ENCODE measurements at regions not wholly inside any gene's neighbourhood (a gene's known extent, or its start where the extent isn't known, plus 50 kb on each side); places are given as distances from the start of the nearest gene placed in this dataset.

GRCh38 chr2:53230691-53231090 is 536.9 kb upstream of the CHAC2 start:
- Histone ChIP-seq H3K4me2 (ENCODE audit: low read depth, low read length) (no peak overlapping the region), H2AFZ (ENCODE audit: low read length) (no peak overlapping the region), H3K27ac (ENCODE audit: low read length) (no peak overlapping the region), H3F3A (ENCODE audit: insufficient read depth, low read length) (no peaks in the 10 kb centered on the region), H3K79me2 (ENCODE audit: low read length) (no peaks in the 10 kb centered on the region), H3K4me3 (ENCODE audit: low read length) (no peak overlapping the region), H3K27me3 (replicated peaks; ENCODE audit: insufficient read depth, low read length) (no peaks in the 10 kb centered on the region), H3K4me1 (ENCODE audit: low read length) (no peaks in the 10 kb centered on the region), H3K36me3 (replicated peaks; ENCODE audit: insufficient read depth, low read length) (no peaks in the 10 kb centered on the region), H3K9me3 (replicated peaks; ENCODE audit: insufficient read depth, low read length) (no peaks in the 10 kb centered on the region), H3K9ac (ENCODE audit: low read length) (no peak overlapping the region), H3K9me2 (replicated peaks; ENCODE audit: insufficient read depth, low read length) (no peaks in the 10 kb centered on the region), H4K20me1 (ENCODE audit: insufficient read depth, low read length) (no peaks in the 10 kb centered on the region)
- no peak for DNase-seq
- no peak for TF ChIP-seq EZH2phosphoT487 (IDR thresholded peaks at IDR 0.05; ENCODE audit: low read length)
- no peak for TF ChIP-seq CTCF (IDR thresholded peaks at IDR 0.05; ENCODE audit: low read length)
- no peak for TF ChIP-seq EZH2 (optimal IDR thresholded peaks at IDR 0.05; ENCODE audit: low read depth, low read length)

GRCh38 chr2:53227535-53227934 is 540.1 kb upstream of the CHAC2 start:
- Histone ChIP-seq H3K36me3 (replicated peaks; ENCODE audit: insufficient read depth, low read length) (no peaks in the 10 kb centered on the region), H3K27me3 (replicated peaks; ENCODE audit: insufficient read depth, low read length) (no peaks in the 10 kb centered on the region), H3K9me2 (replicated peaks; ENCODE audit: insufficient read depth, low read length) (no peaks in the 10 kb centered on the region), H3K9me3 (replicated peaks; ENCODE audit: insufficient read depth, low read length) (no peaks in the 10 kb centered on the region), H3K9ac (ENCODE audit: low read length) (no peak overlapping the region), H4K20me1 (ENCODE audit: insufficient read depth, low read length) (no peaks in the 10 kb centered on the region), H2AFZ (ENCODE audit: low read length) (no peak overlapping the region), H3K4me3 (ENCODE audit: low read length) (no peak overlapping the region), H3K79me2 (ENCODE audit: low read length) (no peaks in the 10 kb centered on the region), H3K27ac (ENCODE audit: low read length) (no peak overlapping the region), H3K4me2 (ENCODE audit: low read depth, low read length) (no peak overlapping the region), H3F3A (ENCODE audit: insufficient read depth, low read length) (no peaks in the 10 kb centered on the region), H3K4me1 (ENCODE audit: low read length) (no peaks in the 10 kb centered on the region)
- no peak for DNase-seq
- no peak for TF ChIP-seq EZH2phosphoT487 (IDR thresholded peaks at IDR 0.05; ENCODE audit: low read length)
- TF ChIP-seq EZH2 (optimal IDR thresholded peaks at IDR 0.05; ENCODE audit: low read depth, low read length): no peak
- TF ChIP-seq CTCF (IDR thresholded peaks at IDR 0.05; ENCODE audit: low read length): no peak

GRCh38 chr2:53220969-53221368 is 546.6 kb upstream of the CHAC2 start:
- Histone ChIP-seq H2AFZ (ENCODE audit: low read length) (no peak overlapping the region), H3K9ac (ENCODE audit: low read length) (no peak overlapping the region), H3K4me3 (ENCODE audit: low read length) (no peak overlapping the region), H3K79me2 (ENCODE audit: low read length) (no peaks in the 10 kb centered on the region), H3K27me3 (replicated peaks; ENCODE audit: insufficient read depth, low read length) (no peaks in the 10 kb centered on the region), H3K36me3 (replicated peaks; ENCODE audit: insufficient read depth, low read length) (no peaks in the 10 kb centered on the region), H3K4me2 (ENCODE audit: low read depth, low read length) (no peak overlapping the region), H3K4me1 (ENCODE audit: low read length) (no peaks in the 10 kb centered on the region), H3K9me2 (replicated peaks; ENCODE audit: insufficient read depth, low read length) (no peaks in the 10 kb centered on the region), H4K20me1 (ENCODE audit: insufficient read depth, low read length) (no peaks in the 10 kb centered on the region), H3K9me3 (replicated peaks; ENCODE audit: insufficient read depth, low read length) (no peaks in the 10 kb centered on the region), H3F3A (ENCODE audit: insufficient read depth, low read length) (no peaks in the 10 kb centered on the region), H3K27ac (ENCODE audit: low read length) (no peak overlapping the region)
- no peak for DNase-seq
- no peak for TF ChIP-seq EZH2 (optimal IDR thresholded peaks at IDR 0.05; ENCODE audit: low read depth, low read length)
- no peak for TF ChIP-seq CTCF (IDR thresholded peaks at IDR 0.05; ENCODE audit: low read length)
- no peak for TF ChIP-seq EZH2phosphoT487 (IDR thresholded peaks at IDR 0.05; ENCODE audit: low read length)
